ENCODE measurements at regions not wholly inside any gene's neighbourhood (a gene's known extent, or its start where the extent isn't known, plus 50 kb on each side); places are given as distances from the start of the nearest gene placed in this dataset.
"Not testable (repeated sequence)": the region's sequence is repeated elsewhere in the genome, so short reads cannot be mapped to it uniquely, and the experiment has no call there.

- TF ChIP-seq, protein P1, sequence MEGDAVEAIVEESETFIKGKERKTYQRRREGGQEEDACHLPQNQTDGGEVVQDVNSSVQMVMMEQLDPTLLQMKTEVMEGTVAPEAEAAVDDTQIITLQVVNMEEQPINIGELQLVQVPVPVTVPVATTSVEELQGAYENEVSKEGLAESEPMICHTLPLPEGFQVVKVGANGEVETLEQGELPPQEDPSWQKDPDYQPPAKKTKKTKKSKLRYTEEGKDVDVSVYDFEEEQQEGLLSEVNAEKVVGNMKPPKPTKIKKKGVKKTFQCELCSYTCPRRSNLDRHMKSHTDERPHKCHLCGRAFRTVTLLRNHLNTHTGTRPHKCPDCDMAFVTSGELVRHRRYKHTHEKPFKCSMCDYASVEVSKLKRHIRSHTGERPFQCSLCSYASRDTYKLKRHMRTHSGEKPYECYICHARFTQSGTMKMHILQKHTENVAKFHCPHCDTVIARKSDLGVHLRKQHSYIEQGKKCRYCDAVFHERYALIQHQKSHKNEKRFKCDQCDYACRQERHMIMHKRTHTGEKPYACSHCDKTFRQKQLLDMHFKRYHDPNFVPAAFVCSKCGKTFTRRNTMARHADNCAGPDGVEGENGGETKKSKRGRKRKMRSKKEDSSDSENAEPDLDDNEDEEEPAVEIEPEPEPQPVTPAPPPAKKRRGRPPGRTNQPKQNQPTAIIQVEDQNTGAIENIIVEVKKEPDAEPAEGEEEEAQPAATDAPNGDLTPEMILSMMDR (conservative IDR thresholded peaks at IDR 0.05 in 1 of 2, IDR thresholded peaks at IDR 0.05 in 1 of 2; ENCODE audit: low read depth in 1 of 2, low read length in 2 of 2), result not testable (repeated sequence)
- not testable (repeated sequence) for TF ChIP-seq EZH2 (IDR thresholded peaks at IDR 0.05; ENCODE audit: low read length, missing control alignments)
Measured at GRCh38 chr3:124152891-124153290, 161.0 kb upstream of the ROPN1 start.

Measured in fibroblast of lung (primary cell).